ENCODE measurements at regions not wholly inside any gene's neighbourhood (a gene's known extent, or its start where the extent isn't known, plus 50 kb on each side); places are given as distances from the start of the nearest gene placed in this dataset.

- no peak for DNase-seq (ENCODE audit: low read depth)
Observed at GRCh38 chr7:109295158-109295557, 725.5 kb downstream of the DNAJB9 start.

- DNase-seq (ENCODE audit: low read depth) = no peak
Observed at GRCh38 chr7:109308816-109309215, 739.1 kb downstream of the DNAJB9 start.

GRCh38 chr7:109309790-109310189, 740.1 kb downstream of the DNAJB9 start:
- DNase-seq (ENCODE audit: low read depth) = no peak

- DNase-seq (ENCODE audit: low read depth) = no peak
Observed at GRCh38 chr7:109318136-109318535, 748.5 kb downstream of the DNAJB9 start.

GRCh38 chr7:109322833-109323232, 753.2 kb downstream of the DNAJB9 start:
- no peak for DNase-seq (ENCODE audit: low read depth)

GRCh38 chr7:109331423-109331822, 761.7 kb downstream of the DNAJB9 start:
- no peak for DNase-seq (ENCODE audit: low read depth)

- DNase-seq (ENCODE audit: low read depth) = no peak
Observed at GRCh38 chr7:109335951-109336350, 766.3 kb downstream of the DNAJB9 start.

GRCh38 chr7:109336531-109336930, 766.9 kb downstream of the DNAJB9 start:
- DNase-seq (ENCODE audit: low read depth) = no peak

GRCh38 chr7:109343678-109344077, 774.0 kb downstream of the DNAJB9 start:
- no peak for DNase-seq (ENCODE audit: low read depth)

GRCh38 chr7:109351493-109351892, 781.8 kb downstream of the DNAJB9 start:
- no peak for DNase-seq (ENCODE audit: low read depth)

GRCh38 chr7:109354000-109354399, 784.3 kb downstream of the DNAJB9 start:
- DNase-seq (ENCODE audit: low read depth) = no peak

GRCh38 chr7:109354552-109354951, 784.9 kb downstream of the DNAJB9 start:
- no peak for DNase-seq (ENCODE audit: low read depth)

GRCh38 chr7:109375823-109376222, 806.1 kb downstream of the DNAJB9 start:
- no peak for DNase-seq (ENCODE audit: low read depth)

- DNase-seq (ENCODE audit: low read depth) = no peak
Observed at GRCh38 chr7:109376576-109376975, 806.9 kb downstream of the DNAJB9 start.

- no peak for DNase-seq (ENCODE audit: low read depth)
Observed at GRCh38 chr7:109377076-109377884, 807.6 kb downstream of the DNAJB9 start.

- DNase-seq (ENCODE audit: low read depth) = no peak
Observed at GRCh38 chr7:109386959-109387358, 817.3 kb downstream of the DNAJB9 start.

GRCh38 chr7:109387530-109387929, 817.9 kb downstream of the DNAJB9 start:
- DNase-seq (ENCODE audit: low read depth) = no peak

- DNase-seq (ENCODE audit: low read depth) = no peak
Observed at GRCh38 chr7:109391240-109391639, 821.6 kb downstream of the DNAJB9 start.

GRCh38 chr7:109402107-109402506, 832.4 kb downstream of the DNAJB9 start:
- DNase-seq (ENCODE audit: low read depth) = no peak

GRCh38 chr7:109407756-109408155, 838.1 kb downstream of the DNAJB9 start:
- DNase-seq (ENCODE audit: low read depth) = no peak

GRCh38 chr7:109437957-109438356, 868.3 kb downstream of the DNAJB9 start:
- no peak for DNase-seq (ENCODE audit: low read depth)

- DNase-seq (ENCODE audit: low read depth) = no peak
Observed at GRCh38 chr7:109449760-109450159, 880.1 kb downstream of the DNAJB9 start.

GRCh38 chr7:109456116-109456515, 886.4 kb downstream of the DNAJB9 start:
- no peak for DNase-seq (ENCODE audit: low read depth)

GRCh38 chr7:109460296-109460695, 890.6 kb downstream of the DNAJB9 start:
- DNase-seq (ENCODE audit: low read depth) = no peak

All from RPMI7951 (cell line).